ENCODE measurements at regions not wholly inside any gene's neighbourhood (a gene's known extent, or its start where the extent isn't known, plus 50 kb on each side); places are given as distances from the start of the nearest gene placed in this dataset.

DNA sequence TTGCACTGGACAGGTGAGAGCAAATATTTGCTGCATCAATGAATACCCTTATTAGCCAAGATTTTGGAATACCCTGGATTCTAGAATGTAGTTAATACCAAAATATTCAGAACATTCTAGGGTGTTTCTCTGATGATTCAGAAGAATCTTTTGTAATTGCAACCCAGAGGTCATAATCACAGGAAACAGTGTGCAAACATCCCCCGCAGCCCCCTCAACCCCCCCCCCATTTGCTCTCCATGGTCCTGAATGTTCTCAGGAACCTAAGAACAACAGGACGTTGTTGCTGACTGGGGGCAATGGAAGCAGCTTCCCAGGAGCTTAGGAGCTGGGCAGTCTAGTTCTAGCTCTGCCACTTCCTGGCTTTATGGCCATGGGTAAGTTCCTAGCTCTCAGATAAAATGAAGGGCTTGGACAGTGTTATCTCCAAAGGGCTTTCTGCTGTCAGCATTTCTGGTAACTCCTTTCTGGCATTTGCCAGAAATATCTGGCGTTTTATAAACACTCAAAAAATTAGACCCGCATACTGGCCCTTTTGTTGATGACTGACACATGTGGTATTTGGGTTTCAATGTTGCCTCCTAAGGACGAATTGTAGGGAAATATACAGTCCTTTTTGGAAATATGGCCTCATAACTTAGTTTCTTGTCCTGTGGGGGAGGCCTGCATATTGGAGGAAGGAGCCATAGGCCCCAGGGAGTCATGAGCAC is 178.6 kb downstream of the RRAGC start:
- Histone ChIP-seq H3K9me3 (ENCODE audit: control insufficient read depth, low read depth, low read length) (no peaks in the 10 kb centered on the region), H4K91ac (ENCODE audit: insufficient read length, low read depth, low read length) (no peak overlapping the region), H3K79me2 (ENCODE audit: insufficient read depth, low read length) (no peaks in the 10 kb centered on the region), H2BK12ac (ENCODE audit: insufficient read length, low read depth, low read length) (no peak overlapping the region), H4K20me1 (ENCODE audit: control insufficient read depth, insufficient read depth, insufficient read length) (no peaks in the 10 kb centered on the region), H3K56ac (ENCODE audit: insufficient read length, low read depth, low read length) (no peak overlapping the region), H2BK15ac (ENCODE audit: low read depth, low read length) (no peak overlapping the region), H2BK5ac (ENCODE audit: insufficient read length, low read length) (no peak overlapping the region), H3K9ac (ENCODE audit: extremely low read depth, insufficient read length, low read length) (no peak overlapping the region), H3K27me3 (ENCODE audit: insufficient read depth, low read length) (no peaks in the 10 kb centered on the region), H3K27ac (ENCODE audit: insufficient read length, low read depth, low read length) (no peak overlapping the region), H2AFZ (ENCODE audit: low read length) (no peak overlapping the region), H3K4me2 (ENCODE audit: insufficient read depth, insufficient read length, low read length) (no peak overlapping the region), H3K23ac (ENCODE audit: insufficient read length, low read depth, low read length) (no peak overlapping the region), H4K5ac (ENCODE audit: insufficient read length, low read depth, low read length) (no peak overlapping the region), H3K14ac (ENCODE audit: insufficient read depth, low read length) (no peak overlapping the region), H4K8ac (replicated peaks; ENCODE audit: insufficient read length, low read depth, low read length) (no peak overlapping the region), H3T11ph (ENCODE audit: low read length) (no peak overlapping the region), H3K79me1 (ENCODE audit: insufficient read depth, low read depth, low read length, poor library complexity, severe bottlenecking) (no peaks in the 10 kb centered on the region), H2AK5ac (ENCODE audit: insufficient read length, low read length) (no peak overlapping the region), H2BK20ac (ENCODE audit: low read depth, low read length, poor library complexity, severe bottlenecking) (no peak overlapping the region), H3K4ac (ENCODE audit: low read depth, low read length) (no peak overlapping the region), H3K4me1 (ENCODE audit: insufficient read depth, low read length) (no peaks in the 10 kb centered on the region), H3K18ac (ENCODE audit: insufficient read length, low read depth, low read length) (no peak overlapping the region), H2BK120ac (ENCODE audit: low read depth, low read length, poor library complexity, severe bottlenecking) (no peak overlapping the region), H3K23me2 (ENCODE audit: insufficient read length, low read depth, low read length, poor library complexity, severe bottlenecking) (no peaks in the 10 kb centered on the region)
- no peak overlapping the region for H3K4me3 Mint-ChIP-seq
- no CpG with 5 or more reads among the region's 5 CpGs for WGBS (ENCODE audit: extremely low coverage, insufficient read length, low lambda C conversion rate)
- no peaks in the 10 kb centered on the region for H3K36me3 Mint-ChIP-seq (ENCODE audit: insufficient read depth in 1 of 3, low read depth in 3 of 3)
- H3K4me1 Mint-ChIP-seq: no peaks in the 10 kb centered on the region
- H3K27ac Mint-ChIP-seq: no peak overlapping the region
- peaks cover 2% of the 10 kb centered on the region; the same call in 1 of the 2 replicates for H3K27me3 Mint-ChIP-seq (ENCODE audit: low read depth)
- TF ChIP-seq, protein P1, sequence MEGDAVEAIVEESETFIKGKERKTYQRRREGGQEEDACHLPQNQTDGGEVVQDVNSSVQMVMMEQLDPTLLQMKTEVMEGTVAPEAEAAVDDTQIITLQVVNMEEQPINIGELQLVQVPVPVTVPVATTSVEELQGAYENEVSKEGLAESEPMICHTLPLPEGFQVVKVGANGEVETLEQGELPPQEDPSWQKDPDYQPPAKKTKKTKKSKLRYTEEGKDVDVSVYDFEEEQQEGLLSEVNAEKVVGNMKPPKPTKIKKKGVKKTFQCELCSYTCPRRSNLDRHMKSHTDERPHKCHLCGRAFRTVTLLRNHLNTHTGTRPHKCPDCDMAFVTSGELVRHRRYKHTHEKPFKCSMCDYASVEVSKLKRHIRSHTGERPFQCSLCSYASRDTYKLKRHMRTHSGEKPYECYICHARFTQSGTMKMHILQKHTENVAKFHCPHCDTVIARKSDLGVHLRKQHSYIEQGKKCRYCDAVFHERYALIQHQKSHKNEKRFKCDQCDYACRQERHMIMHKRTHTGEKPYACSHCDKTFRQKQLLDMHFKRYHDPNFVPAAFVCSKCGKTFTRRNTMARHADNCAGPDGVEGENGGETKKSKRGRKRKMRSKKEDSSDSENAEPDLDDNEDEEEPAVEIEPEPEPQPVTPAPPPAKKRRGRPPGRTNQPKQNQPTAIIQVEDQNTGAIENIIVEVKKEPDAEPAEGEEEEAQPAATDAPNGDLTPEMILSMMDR (conservative IDR thresholded peaks at IDR 0.05): no peak
- DNase-seq: no peak
- no peaks in the 10 kb centered on the region for H3K9me3 Mint-ChIP-seq

Measured in H9 (cell line).